Left colon (tissue), 2 donors: ENCODE measurements at regions not wholly inside any gene's neighbourhood (a gene's known extent, or its start where the extent isn't known, plus 50 kb on each side); places are given as distances from the start of the nearest gene placed in this dataset.

Experiments
- ATAC-seq: fragments of 200-7000 bp; cut with Tn5 transposase; one replicate; pipeline ENCODE4 v1.9.1; 2020; ENCODE audit warnings: mild to moderate bottlenecking, moderate library complexity
- DNase-seq, 2 donors: peaks; one replicate each; pipeline ENCODE4 v3.0.0-alpha.2; 2020
- intact Hi-C, 2 donors: fragments of 100-400 bp; cut with DNase I in 1 of 2; cut with micrococcal nuclease in 1 of 2; formaldehyde crosslinking; loops; one replicate each; pipeline versions ENCODE4 v1.11.2 to v1.14.0; 2022; cut with DNase I, micrococcal nuclease
- donor health status: DM: no; HTN: no; CAD: no.
- donor health status: DM: yes; HTN: yes; CAD: no.

- ATAC-seq (no peak), DNase-seq (no peak)
- intact Hi-C loops = no loop called here
Observed at GRCh38 chr5:3030511-3031165, 279.2 kb upstream of the IRX2 start.

- ATAC-seq (no peak), DNase-seq (no peak)
- intact Hi-C loops = no loop called here
Observed at GRCh38 chr5:3029396-3029795, 277.9 kb upstream of the IRX2 start.

DNA sequence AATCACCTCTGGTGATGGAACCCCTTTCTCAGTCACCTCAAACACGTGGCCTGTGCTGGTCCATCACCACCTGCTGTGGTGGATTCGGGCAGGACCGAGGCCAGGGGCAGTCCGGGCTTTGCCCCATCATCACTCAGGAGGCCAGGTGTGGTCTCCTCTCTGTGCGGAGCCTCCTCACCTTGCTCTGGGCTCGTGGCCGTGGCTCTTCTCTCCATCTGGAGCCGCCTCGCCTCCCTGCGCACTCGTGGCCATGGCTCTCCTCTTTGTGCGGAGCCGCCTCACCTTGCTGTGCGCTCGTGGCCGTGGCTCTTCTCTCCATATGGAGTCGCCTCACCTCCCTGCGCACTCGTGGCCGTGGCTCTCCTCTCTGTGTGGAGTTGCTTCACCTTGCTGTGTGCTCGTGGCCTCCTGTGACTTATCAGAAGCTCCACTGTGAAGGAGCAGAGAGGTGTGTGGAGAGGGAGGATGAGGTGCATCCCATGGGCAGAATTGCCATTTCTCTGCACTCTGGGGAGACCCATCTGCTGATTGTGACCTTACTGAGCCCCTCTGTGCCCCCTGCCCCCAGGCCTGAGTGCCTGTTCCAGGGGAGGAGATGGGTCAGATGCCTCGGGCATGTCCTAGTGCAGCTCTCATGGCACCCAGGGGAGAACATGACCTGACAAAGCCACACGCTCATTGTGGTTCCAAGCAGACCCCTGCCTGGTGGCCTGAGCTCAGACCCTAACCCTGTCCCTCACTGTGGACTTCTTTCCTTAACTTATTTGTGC lies 276.6 kb upstream of the IRX2 start:
- no peak for DNase-seq
- no peak for ATAC-seq
- intact Hi-C loops = no loop called here

DNA sequence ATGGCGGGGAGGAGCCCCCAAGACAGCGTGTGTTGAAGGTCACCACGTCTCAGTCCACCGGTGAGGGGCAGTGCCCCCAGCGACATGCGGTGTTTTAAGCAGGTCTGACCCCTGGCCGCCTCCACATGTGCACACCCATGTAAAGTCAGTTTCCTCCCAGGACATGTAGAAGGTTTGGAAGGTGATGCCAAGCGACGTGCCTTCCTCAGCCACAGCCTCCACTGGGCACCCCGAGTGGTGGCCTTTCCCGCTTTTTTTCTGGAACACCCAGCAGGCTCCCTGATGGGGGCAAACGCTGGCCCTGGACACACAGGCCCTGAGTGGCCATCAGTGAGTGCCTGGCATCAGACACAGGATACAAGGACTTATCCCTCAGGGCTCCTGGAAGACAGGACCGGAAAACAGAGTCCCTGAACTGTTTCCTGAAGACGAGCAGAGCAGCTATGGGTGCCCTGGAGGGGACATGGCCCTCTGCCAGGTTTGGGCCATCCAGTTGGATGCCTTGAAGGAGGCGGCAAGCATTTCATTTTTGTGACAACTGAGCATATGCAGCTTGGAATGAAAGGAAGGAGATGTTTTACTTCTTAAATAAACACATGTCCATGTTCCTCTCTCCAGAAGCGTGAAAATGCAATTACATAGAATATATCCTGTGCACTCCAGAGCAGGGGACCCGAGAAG lies 275.8 kb upstream of the IRX2 start:
- intact Hi-C loops = no loop called here
- ATAC-seq (no peak), DNase-seq (no peak)

GRCh38 chr5:3026651-3027050 lies 275.2 kb upstream of the IRX2 start:
- intact Hi-C loops = no loop called here
- DNase-seq = no peak
- no peak for ATAC-seq

DNA sequence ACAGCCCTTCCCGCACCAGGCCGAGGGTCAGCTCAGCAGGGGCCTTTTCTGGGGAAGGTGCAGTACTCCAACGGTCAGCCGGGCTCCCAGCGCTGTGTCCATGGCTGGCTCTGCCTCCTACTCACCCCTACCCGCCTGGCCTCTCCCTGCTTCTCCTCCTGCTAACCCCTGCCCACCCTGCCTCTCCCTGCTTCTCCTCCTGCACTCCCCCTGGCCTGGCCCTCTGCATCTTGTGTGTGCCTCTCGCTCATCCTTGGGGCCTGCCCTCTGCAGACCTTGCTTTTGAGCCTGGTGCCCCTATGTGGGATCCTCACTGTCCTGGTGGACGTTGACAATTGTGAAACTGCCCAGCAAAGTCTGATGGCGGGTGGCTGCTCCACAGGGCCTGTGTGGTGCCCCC lies 274.6 kb upstream of the IRX2 start:
- no peak for DNase-seq
- ATAC-seq = no peak
- intact Hi-C loops = no loop called here

DNA sequence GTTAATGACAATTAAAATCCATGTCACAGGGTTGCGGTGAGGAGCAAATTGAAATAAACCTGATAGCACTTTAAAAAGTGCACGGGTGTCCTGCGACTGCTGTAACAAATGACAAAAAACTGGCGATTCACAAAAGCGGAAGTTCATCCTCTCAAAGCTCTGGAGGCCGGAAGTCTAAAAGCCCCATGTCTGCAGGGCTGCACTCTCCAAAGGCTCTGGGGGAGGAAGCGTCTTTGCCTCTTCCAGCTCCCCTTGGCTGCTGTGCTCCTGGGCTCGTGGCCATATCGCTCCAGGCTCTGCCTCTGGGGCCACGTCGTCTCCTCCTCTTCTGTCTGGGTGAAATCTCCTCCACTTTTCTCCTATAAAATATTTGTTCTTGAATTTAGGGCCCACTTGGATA lies 273.9 kb upstream of the IRX2 start:
- intact Hi-C loops = no loop called here
- DNase-seq = no peak
- ATAC-seq = no peak

- DNase-seq (no peak), ATAC-seq (no peak)
- intact Hi-C loops = no loop called here
Observed at GRCh38 chr5:3024976-3025375, 273.5 kb upstream of the IRX2 start.

DNA sequence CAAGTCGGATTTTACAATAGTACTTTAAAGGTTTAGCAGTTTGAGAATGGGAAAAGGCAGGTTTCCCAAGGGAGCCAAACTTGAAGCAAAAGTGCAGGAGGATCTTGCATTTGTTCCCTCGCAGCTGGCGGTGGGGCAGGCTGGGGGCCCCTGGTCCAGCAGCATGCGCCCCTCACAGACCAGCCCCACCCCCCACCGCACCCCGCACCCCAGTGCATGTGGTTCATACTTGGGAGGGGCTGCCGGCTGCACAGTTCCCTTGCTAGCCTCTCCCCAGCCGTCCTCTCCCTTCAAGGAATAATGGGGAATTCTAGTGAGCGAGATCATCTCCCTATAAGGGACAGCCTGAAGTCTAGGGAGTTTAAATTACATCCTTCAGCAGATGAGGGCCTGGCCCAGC lies 273.1 kb upstream of the IRX2 start:
- ATAC-seq (no peak), DNase-seq (no peak)
- intact Hi-C loops = no loop called here

- DNase-seq (no peak), ATAC-seq (no peak)
- intact Hi-C loops = no loop called here
Observed at GRCh38 chr5:3024126-3024525, 272.6 kb upstream of the IRX2 start.

- DNase-seq (no peak), ATAC-seq (no peak)
- intact Hi-C loops = no loop called here
Observed at GRCh38 chr5:3023656-3024055, 272.2 kb upstream of the IRX2 start.

DNA sequence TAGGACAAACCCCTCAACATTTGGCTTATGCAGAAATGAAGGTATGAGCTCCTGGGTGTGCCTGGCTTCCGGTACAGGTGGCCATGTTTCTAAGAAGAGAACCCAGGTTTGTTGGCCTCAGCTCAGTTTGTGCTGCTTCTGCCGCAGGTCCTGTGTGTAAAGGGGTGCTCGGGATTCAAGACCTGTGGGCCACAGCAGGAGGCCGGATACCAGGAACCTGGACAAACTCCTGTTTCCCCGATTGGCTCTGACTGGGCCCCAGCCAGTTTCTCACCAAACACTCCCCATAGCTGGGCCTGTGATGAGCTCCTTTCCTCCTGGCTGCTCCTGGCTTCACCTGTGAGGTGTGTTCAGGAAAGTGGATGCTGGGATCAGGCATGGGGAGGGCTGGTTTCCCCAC lies 271.2 kb upstream of the IRX2 start:
- intact Hi-C loops = no loop called here
- ATAC-seq (no peak), DNase-seq (no peak)

- DNase-seq (no peak), ATAC-seq (no peak)
- intact Hi-C loops = no loop called here
Observed at GRCh38 chr5:3020426-3020825, 268.9 kb upstream of the IRX2 start.

DNA sequence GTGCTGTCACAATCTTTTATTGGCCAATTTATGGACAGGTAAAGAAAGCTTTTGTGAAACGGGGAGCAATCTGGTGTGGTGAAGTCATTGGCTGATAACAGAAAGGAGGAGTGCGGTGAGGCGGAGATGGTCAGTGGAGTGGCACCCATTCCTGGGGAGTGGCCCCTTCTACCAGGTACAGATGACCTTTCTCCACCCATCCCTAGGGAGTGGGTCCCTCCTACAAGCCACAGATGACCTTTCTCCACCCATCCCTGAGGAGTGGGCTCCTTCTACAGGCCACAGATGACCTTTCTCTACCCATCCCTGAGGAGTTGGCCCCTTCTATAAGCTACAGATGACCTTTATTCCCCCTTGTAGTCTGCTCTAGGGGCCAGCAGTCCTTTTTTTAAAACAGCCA lies 267.6 kb upstream of the IRX2 start:
- ATAC-seq = no peak
- no peak for DNase-seq
- intact Hi-C loops = no loop called here

GRCh38 chr5:3011764-3012017 lies 260.2 kb upstream of the IRX2 start:
- ATAC-seq (no peak), DNase-seq (no peak)
- intact Hi-C loops = no loop called here

DNA sequence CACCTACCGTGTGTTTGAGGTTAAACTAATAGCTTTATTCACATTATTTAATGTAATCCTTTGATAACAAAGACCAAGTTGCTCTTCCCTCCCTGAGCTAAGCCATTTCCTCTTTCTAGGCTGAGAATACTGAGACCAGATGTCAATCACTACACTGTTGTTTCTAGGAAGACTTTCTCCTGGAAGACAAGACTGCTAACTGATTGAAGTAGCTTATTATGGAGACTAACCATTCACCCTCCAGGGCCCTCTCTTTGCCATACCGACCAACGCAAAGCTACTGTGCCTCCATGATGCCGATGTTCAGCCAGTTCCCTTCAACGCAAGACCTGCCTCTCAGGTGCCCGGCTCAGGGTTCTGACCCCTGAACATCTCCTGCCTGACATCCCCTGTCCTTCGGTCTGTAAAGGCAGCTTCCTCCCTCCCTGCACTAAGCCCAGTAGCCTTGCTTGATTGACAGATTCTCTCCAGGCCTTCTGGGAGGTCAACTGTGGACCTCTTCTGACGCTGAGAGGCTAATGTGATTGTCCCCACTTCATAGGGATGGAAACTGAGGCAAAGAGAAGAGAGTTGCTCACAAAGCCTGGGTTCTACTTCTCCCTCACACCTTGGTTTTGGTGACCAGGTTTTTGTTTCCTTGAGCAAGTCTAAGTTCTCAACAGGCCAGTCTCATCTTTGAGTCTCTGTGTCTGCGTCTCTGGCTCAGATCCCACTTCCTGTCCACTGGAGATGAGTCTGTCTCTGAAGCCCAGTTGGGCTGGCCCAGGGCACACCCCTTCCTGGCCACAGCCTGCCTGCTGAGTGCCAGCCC lies 259.7 kb upstream of the IRX2 start:
- ATAC-seq (no peak), DNase-seq (no peak)
- intact Hi-C loops = no loop called here

DNA sequence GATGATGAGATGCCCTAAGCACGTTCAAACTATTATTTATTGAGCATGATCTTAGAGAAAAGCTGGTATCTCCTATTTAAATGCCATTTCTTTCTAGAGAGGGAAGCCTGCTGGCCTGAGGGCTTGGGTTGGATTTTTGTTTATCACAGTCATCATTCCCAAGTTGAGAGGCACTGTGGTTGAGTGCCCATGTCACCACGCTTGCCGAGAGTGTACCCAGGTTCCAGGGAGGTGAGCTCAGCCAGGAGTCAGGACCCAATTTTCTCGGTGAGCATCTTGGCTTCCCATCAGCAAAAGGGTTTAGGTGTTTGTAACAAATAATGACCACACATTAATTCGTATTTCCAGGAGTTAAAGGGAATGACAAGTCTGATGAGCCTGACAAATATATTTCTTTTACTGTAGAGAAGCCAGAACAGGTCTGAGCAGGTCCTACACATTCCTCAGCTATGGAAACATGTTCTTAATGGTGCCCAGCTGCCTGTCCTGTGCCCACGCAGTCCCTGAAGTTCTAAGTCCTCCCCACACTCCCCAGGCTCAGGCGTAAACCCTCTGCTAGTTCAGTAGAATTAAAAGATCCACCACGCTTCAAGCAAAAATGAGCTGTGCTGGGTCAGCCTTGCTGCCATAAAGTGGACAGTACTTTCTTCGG lies 258.9 kb upstream of the IRX2 start:
- no peak for ATAC-seq
- no peak for DNase-seq
- intact Hi-C loops = no loop called here

- ATAC-seq = no peak
- DNase-seq = no peak
- intact Hi-C loops = no loop called here
Observed at GRCh38 chr5:3009605-3010004, 258.1 kb upstream of the IRX2 start.

- intact Hi-C loops = no loop called here
- no peak for ATAC-seq
- no peak for DNase-seq
Observed at GRCh38 chr5:3007577-3007976, 256.1 kb upstream of the IRX2 start.
